GM12878 (cell line): ENCODE measurements at regions not wholly inside any gene's neighbourhood (a gene's known extent, or its start where the extent isn't known, plus 50 kb on each side); places are given as distances from the start of the nearest gene placed in this dataset.

Source experiments
- ATAC-seq: fragments of 200-7000 bp; cut with Tn5 transposase; 3 replicates; pipeline ENCODE4 v1.9.1; 2020; ENCODE audit warnings: mild to moderate bottlenecking, moderate library complexity
- BruUV-seq: library from RNA; stranded (reverse); fragments of 400-500 nt; replicated peaks from 2 replicates; lab custom pipeline; 2021; lab: Mats Ljungman, UMichigan
- CTCF ChIA-PET: fragments of 300-600 bp; sonication (Branson Sonifier 250); formaldehyde crosslinking; extraction: SDS; loops from one replicate; lab custom pipeline; 2021; ENCODE audit warnings: inconsistent platforms; lab: Yijun Ruan, JAX
- POLR2A ChIA-PET: fragments of 350-600 bp; formaldehyde crosslinking; extraction: SDS; loops from one replicate; lab custom pipeline; 2021; ENCODE audit warnings: inconsistent platforms; lab: Charles Lee
- RAD21 ChIA-PET: fragments of 300-600 bp; sonication (Branson Sonifier 250); formaldehyde crosslinking; loops from one replicate; lab custom pipeline; 2023; ENCODE audit warnings: antibody characterized with exemption; ENCODE audit not compliant: unreplicated experiment; lab: Charles Lee
- SMC1A ChIA-PET: fragments of 300-600 bp; sonication (Branson Sonifier 250); formaldehyde crosslinking; loops from one replicate; lab custom pipeline; 2023; ENCODE audit not compliant: unreplicated experiment, uncharacterized antibody; lab: Charles Lee
- DNase-seq: peaks from one replicate; pipeline ENCODE4 v3.0.0-alpha.2; 2011; ENCODE audit warnings: low read depth, low spot score
- FAIRE-seq: peaks from 3 replicates; lab custom pipeline; 2011; peaks lifted over from hg19 to GRCh38; lab: Jason Lieb, UNC
- H2AFZ ChIP-seq: 2 replicates; pipeline ENCODE4 v1.6.0; 2011; ENCODE audit warnings: low read depth, low read length, control low read depth; ENCODE audit not compliant: control insufficient read depth
- H3K27ac ChIP-seq: 2 replicates; pipeline ENCODE4 v1.5.1; 2011; ENCODE audit warnings: control low read depth; ENCODE audit not compliant: control insufficient read depth, insufficient read depth
- H3K27me3 ChIP-seq, 2 experiments: replicated peaks in 1 of 2; 2 replicates each; pipeline versions ENCODE4 v1.6.0 to v1.6.1; 2011; ENCODE audit warnings: low read length in 1 of 2; ENCODE audit not compliant: control insufficient read depth in 2 of 2, insufficient read depth in 2 of 2
- H3K36me3 ChIP-seq, 2 experiments: 2 replicates each; pipeline ENCODE4 v1.5.1; 2011; ENCODE audit warnings: low read length in 1 of 2; ENCODE audit not compliant: control insufficient read depth in 2 of 2, insufficient read depth in 2 of 2
- H3K4me1 ChIP-seq: 2 replicates; pipeline ENCODE4 v1.6.1; 2011; ENCODE audit warnings: mild to moderate bottlenecking, low read length, moderate library complexity, mixed read lengths; ENCODE audit not compliant: control insufficient read depth, insufficient read depth
- H3K4me2 ChIP-seq: 2 replicates; pipeline ENCODE4 v1.6.0; 2011; ENCODE audit warnings: control low read depth; ENCODE audit not compliant: control insufficient read depth, insufficient read depth
- H3K4me3 ChIP-seq: fragments of 200-600 bp; sonication (generic); 2 replicates; pipeline ENCODE4 v1.5.1; 2016
- H3K79me2 ChIP-seq: 2 replicates; pipeline ENCODE4 v1.6.0; 2011; ENCODE audit warnings: low read length; ENCODE audit not compliant: control insufficient read depth, insufficient read depth
- H3K9ac ChIP-seq: 2 replicates; pipeline ENCODE4 v1.8.0; 2011; ENCODE audit warnings: low read length, control low read depth, mixed read lengths; ENCODE audit not compliant: control insufficient read depth, insufficient read depth
- H3K9me3 ChIP-seq: replicated peaks from 3 replicates; pipeline ENCODE4 v1.5.1; 2011; ENCODE audit warnings: mild to moderate bottlenecking, low read length; ENCODE audit not compliant: control insufficient read depth, insufficient read depth
- H4K20me1 ChIP-seq: 2 replicates; pipeline ENCODE4 v1.6.0; 2011; ENCODE audit not compliant: control insufficient read depth, insufficient read depth
- ATF2 ChIP-seq: IDR thresholded peaks from 2 replicates; pipeline ENCODE4 v1.6.1; 2012; ENCODE audit warnings: low read length, inconsistent platforms
- BHLHE40 ChIP-seq, 2 experiments: fragments of 450-650 bp in 1 of 2; IDR thresholded peaks; 2 replicates each; pipeline ENCODE4 v1.6.1; 2011 to 2017; ENCODE audit warnings: low read depth in 2 of 2, borderline replicate concordance in 1 of 2, improper control_type of control experiment in 1 of 2, low read length in 1 of 2, mild to moderate bottlenecking in 1 of 2
- CBFB ChIP-seq: IDR thresholded peaks from 2 replicates; pipeline ENCODE4 v1.6.1; 2016; ENCODE audit warnings: antibody characterized with exemption, low read depth
- E4F1 ChIP-seq: fragments of 450-650 bp; IDR thresholded peaks from 2 replicates; pipeline ENCODE4 v1.6.1; 2018; ENCODE audit warnings: borderline replicate concordance, mild to moderate bottlenecking; ENCODE audit not compliant: partially characterized antibody
- ESRRA ChIP-seq: IDR thresholded peaks from 2 replicates; pipeline ENCODE4 v1.6.1; 2012; ENCODE audit warnings: mild to moderate bottlenecking, low read length, improper control_type of control experiment
- FOXK2 ChIP-seq: fragments of 450-650 bp; IDR thresholded peaks from 2 replicates; pipeline ENCODE4 v1.6.1; 2017; ENCODE audit warnings: mild to moderate bottlenecking, moderate library complexity
- JUNB ChIP-seq: IDR thresholded peaks from 2 replicates; pipeline ENCODE4 v1.6.1; 2016; ENCODE audit warnings: antibody characterized with exemption, mild to moderate bottlenecking
- LARP7 ChIP-seq: fragments of 450-650 bp; IDR thresholded peaks from 2 replicates; pipeline ENCODE4 v1.6.1; 2017; ENCODE audit warnings: mild to moderate bottlenecking
- MLLT1 ChIP-seq: fragments of 450-650 bp; IDR thresholded peaks from 2 replicates; pipeline ENCODE4 v1.6.1; 2016; ENCODE audit warnings: mild to moderate bottlenecking
- NR2C2 ChIP-seq: IDR thresholded peaks from 2 replicates; pipeline ENCODE4 v1.6.1; 2011; ENCODE audit warnings: borderline replicate concordance, low read depth; ENCODE audit not compliant: control insufficient read depth, insufficient read length
- PKNOX1 ChIP-seq: fragments of 450-650 bp; IDR thresholded peaks from 2 replicates; pipeline ENCODE4 v1.6.1; 2016; ENCODE audit warnings: mild to moderate bottlenecking
- RAD21 ChIP-seq: IDR thresholded peaks from 2 replicates; pipeline ENCODE4 v1.6.1; 2011; ENCODE audit warnings: mild to moderate bottlenecking, low read depth, low read length, moderate library complexity; ENCODE audit not compliant: insufficient read depth
- WRNIP1 ChIP-seq: IDR thresholded peaks from 2 replicates; pipeline ENCODE4 v1.6.1; 2011; ENCODE audit warnings: low read depth, low read length, improper control_type of control experiment, borderline replicate concordance
- YBX1 ChIP-seq: fragments of 450-650 bp; IDR thresholded peaks from 2 replicates; pipeline ENCODE4 v1.6.1; 2016; ENCODE audit warnings: antibody characterized with exemption
- ZBTB4 ChIP-seq: fragments of 450-650 bp; formaldehyde crosslinking; IDR thresholded peaks from 2 replicates; pipeline ENCODE4 v1.4.0; 2022; ENCODE audit warnings: mild to moderate bottlenecking, moderate library complexity
- WGBS: methylation state at CpG from one replicate; pipeline ENCODE4 v1.1.6; 2016; ENCODE audit warnings: low lambda C conversion rate; ENCODE audit not compliant: insufficient replicate concordance, insufficient coverage; ENCODE audit errors: missing lambda C conversion rate; 5-methylcytosine and 5-hydroxymethylcytosine counted together
- in situ Hi-C: fragments of 300-500 bp; cut with MboI; formaldehyde crosslinking; loops from 9 replicates; pipeline ENCODE4 v1.14.3; 2018; ENCODE audit warnings: mixed read lengths
- intact Hi-C: fragments of 100-400 bp; cut with micrococcal nuclease; formaldehyde crosslinking; loops from one replicate; pipeline ENCODE4 v1.14.2; 2022; ENCODE audit not compliant: unreplicated experiment

- 61% methylated on average over 3 of the region's 3 CpGs for WGBS
- Histone ChIP-seq H3K9ac (no peak overlapping the region), H3K4me3 (no peak overlapping the region), H3K4me1 (no peaks in the 10 kb centered on the region), H3K27me3 (no peaks in the 10 kb centered on the region), H2AFZ (no peak overlapping the region), H3K79me2 (no peaks in the 10 kb centered on the region), H3K4me2 (no peak overlapping the region), H4K20me1 (no peaks in the 10 kb centered on the region), H3K9me3 (no peaks in the 10 kb centered on the region; the same call in 2 of the 3 replicates), H3K36me3 (no peaks in the 10 kb centered on the region), H3K27ac (no peak overlapping the region)
- DNase-seq (no peak), FAIRE-seq (no peak), ATAC-seq (no peak)
- SMC1A ChIA-PET: no interaction called here
- POLR2A ChIA-PET: no interaction called here
- no TSS peak for BruUV-seq
- RAD21 ChIA-PET: no interaction called here
- CTCF ChIA-PET: no interaction called here
- intact Hi-C loops: no loop called here
- in situ Hi-C loops: no loop called here
- TF ChIP-seq ZBTB4 (CRISPR knock-in tag) (no peak), YBX1 (no peak), MLLT1 (no peak), RAD21 (no peak), JUNB (no peak), ESRRA (no peak), PKNOX1 (no peak), NR2C2 (no peak), ATF2 (no peak), LARP7 (no peak), WRNIP1 (no peak), FOXK2 (no peak), CBFB (no peak), BHLHE40 (IDR thresholded peaks at IDR 0.05; ENCODE audit: borderline replicate concordance in 1 of 2, low read depth in 2 of 2, low read length in 1 of 2) (no peak), E4F1 (no peak)
Measured at GRCh38 chr21:35448876-35449599, 399.9 kb upstream of the RUNX1 start.
